H1 (cell line): ENCODE measurements at regions not wholly inside any gene's neighbourhood (a gene's known extent, or its start where the extent isn't known, plus 50 kb on each side); places are given as distances from the start of the nearest gene placed in this dataset.
A peak's percentile ranks its signal among the peaks of the same experiment; 100 is the strongest.

ENCODE experiments used
- CTCF ChIA-PET: fragments of 300-600 bp; sonication (Branson Sonifier 250); formaldehyde crosslinking; loops from one replicate; lab custom pipeline; 2021; ENCODE audit not compliant: partially characterized antibody; lab: Charles Lee
- POLR2A ChIA-PET: fragments of 300-600 bp; sonication (Branson Sonifier 250); formaldehyde crosslinking; loops from one replicate; lab custom pipeline; 2021; ENCODE audit warnings: inconsistent platforms; ENCODE audit not compliant: partially characterized antibody; lab: Charles Lee
- DNase-seq, 2 experiments: peaks; one replicate each; pipeline versions ENCODE4 v3.0.0 to v3.0.0-alpha.2; 2010 to 2022; ENCODE audit warnings: low spot score in 2 of 2, low read depth in 1 of 2, mixed read lengths in 1 of 2
- FAIRE-seq: peaks from 2 replicates; lab custom pipeline; 2011; peaks lifted over from hg19 to GRCh38; lab: Jason Lieb, UNC
- H2AFZ ChIP-seq: 2 replicates; pipeline ENCODE4 v1.8.1; 2012; ENCODE audit warnings: low read length, inconsistent platforms
- H2AK5ac ChIP-seq: 2 replicates; pipeline ENCODE4 v1.6.1; 2013; ENCODE audit warnings: low read depth, low read length
- H2BK120ac ChIP-seq: replicated peaks from 2 replicates; pipeline ENCODE3; 2013; ENCODE audit warnings: low read depth, low read length, inconsistent platforms
- H2BK12ac ChIP-seq: 2 replicates; pipeline ENCODE4 v1.6.1; 2013; ENCODE audit warnings: low read depth, low read length
- H2BK15ac ChIP-seq: 2 replicates; pipeline ENCODE4 v1.6.1; 2013; ENCODE audit warnings: low read length
- H2BK20ac ChIP-seq: 2 replicates; pipeline ENCODE4 v1.6.1; 2013; ENCODE audit warnings: low read length
- H2BK5ac ChIP-seq: 2 replicates; pipeline ENCODE4 v1.6.1; 2013; ENCODE audit warnings: low read depth, low read length
- H3K14ac ChIP-seq: 2 replicates; pipeline ENCODE4 v1.6.1; 2013; ENCODE audit warnings: inconsistent platforms; ENCODE audit not compliant: insufficient read length
- H3K18ac ChIP-seq: 2 replicates; pipeline ENCODE4 v1.6.1; 2013; ENCODE audit warnings: low read length; ENCODE audit errors: extremely low read depth
- H3K23ac ChIP-seq: 2 replicates; pipeline ENCODE4 v1.6.1; 2013; ENCODE audit warnings: inconsistent platforms; ENCODE audit not compliant: insufficient read length
- H3K23me2 ChIP-seq: 2 replicates; pipeline ENCODE4 v1.6.1; 2013; ENCODE audit warnings: low read depth, low read length
- H3K27ac ChIP-seq: 2 replicates; pipeline ENCODE4 v1.6.1; 2011; ENCODE audit warnings: low read depth, low read length, inconsistent platforms
- H3K27me3 ChIP-seq, 4 experiments: replicated peaks in 1 of 4; 1 replicate in 1 of 4; 2 replicates in 3 of 4; pipeline versions ENCODE4 v1.6.1 to v1.8.1; 2011 to 2013; ENCODE audit warnings: low read length in 3 of 4, mild to moderate bottlenecking in 3 of 4, inconsistent platforms in 2 of 4, mixed read lengths in 2 of 4, moderate library complexity in 1 of 4; ENCODE audit not compliant: control insufficient read depth in 3 of 4, insufficient read depth in 3 of 4; ENCODE audit errors: extremely low read depth in 1 of 4
- H3K36me3 ChIP-seq, 4 experiments: 2 replicates each; pipeline versions ENCODE4 v1.6.1 to v1.8.1; 2011 to 2013; ENCODE audit warnings: mild to moderate bottlenecking in 4 of 4, low read length in 3 of 4, moderate library complexity in 2 of 4, control low read depth in 1 of 4, inconsistent platforms in 1 of 4; ENCODE audit not compliant: insufficient read depth in 4 of 4, control insufficient read depth in 2 of 4
- H3K4ac ChIP-seq: replicated peaks from 2 replicates; pipeline ENCODE3; 2013; ENCODE audit warnings: low read length, low read depth, mixed read lengths, inconsistent platforms; ENCODE audit not compliant: insufficient read length
- H3K4me1 ChIP-seq, 4 experiments: replicated peaks in 1 of 4; 1 replicate in 1 of 4; 2 replicates in 3 of 4; pipeline versions ENCODE4 v1.6.1 to v1.8.1; 2011 to 2013; ENCODE audit warnings: low read length in 3 of 4, inconsistent platforms in 2 of 4, mixed read lengths in 1 of 4; ENCODE audit not compliant: insufficient read depth in 4 of 4, control insufficient read depth in 3 of 4
- H3K4me2 ChIP-seq, 2 experiments: 2 replicates each; pipeline versions ENCODE4 v1.6.1 to v1.8.1; 2011 to 2013; ENCODE audit warnings: low read depth in 2 of 2, low read length in 2 of 2, control low read depth in 1 of 2, inconsistent platforms in 1 of 2, mild to moderate bottlenecking in 1 of 2; ENCODE audit not compliant: insufficient read depth in 1 of 2
- H3K4me3 ChIP-seq, 4 experiments: fragments of 200-600, 300-600 bp in 1 of 4; sonication (generic), shearing (Covaris generic), sonication (Bioruptor Twin) in 1 of 4; 2 replicates each; pipeline versions ENCODE4 v1.5.1 to v1.8.1; 2011 to 2016; ENCODE audit warnings: low read length in 4 of 4, low read depth in 3 of 4, control low read depth in 2 of 4, inconsistent platforms in 2 of 4, mild to moderate bottlenecking in 2 of 4, mixed read lengths in 1 of 4, moderate library complexity in 1 of 4; ENCODE audit not compliant: insufficient read depth in 2 of 4; ENCODE audit errors: extremely low read depth in 1 of 4
- H3K56ac ChIP-seq: replicated peaks from 2 replicates; pipeline ENCODE3; 2013; ENCODE audit warnings: low read depth, mild to moderate bottlenecking, mixed read lengths, low read length, inconsistent platforms; ENCODE audit not compliant: insufficient read length
- H3K79me1 ChIP-seq: 2 replicates; pipeline ENCODE4 v1.6.1; 2013; ENCODE audit warnings: low read depth, low read length, control low read depth
- H3K79me2 ChIP-seq, 2 experiments: 2 replicates each; pipeline versions ENCODE4 v1.6.1 to v1.8.1; 2012 to 2013; ENCODE audit warnings: low read length in 2 of 2, mild to moderate bottlenecking in 2 of 2, inconsistent platforms in 1 of 2; ENCODE audit not compliant: insufficient read depth in 2 of 2, control insufficient read depth in 1 of 2
- H3K9ac ChIP-seq, 4 experiments: replicated peaks in 1 of 4; 1 replicate in 1 of 4; 2 replicates in 3 of 4; pipeline versions ENCODE4 v1.6.1 to v1.8.1; 2011 to 2013; ENCODE audit warnings: low read depth in 3 of 4, low read length in 3 of 4, control low read depth in 2 of 4, mild to moderate bottlenecking in 2 of 4, moderate library complexity in 2 of 4, inconsistent platforms in 1 of 4; ENCODE audit errors: extremely low read depth in 1 of 4
- H3K9me3 ChIP-seq, 2 experiments: 2 replicates each; pipeline versions ENCODE4 v1.6.1 to v1.8.1; 2012 to 2013; ENCODE audit warnings: mild to moderate bottlenecking in 2 of 2, moderate library complexity in 2 of 2, control low read depth in 1 of 2, inconsistent platforms in 1 of 2, low read depth in 1 of 2, low read length in 1 of 2, mixed read lengths in 1 of 2; ENCODE audit not compliant: insufficient read depth in 2 of 2
- H4K20me1 ChIP-seq, 2 experiments: replicated peaks in 1 of 2; 2 replicates each; pipeline versions ENCODE3 to v1.8.1; 2011 to 2013; ENCODE audit warnings: inconsistent platforms in 2 of 2, low read length in 2 of 2, mild to moderate bottlenecking in 1 of 2; ENCODE audit not compliant: insufficient read depth in 2 of 2, control insufficient read depth in 1 of 2
- H4K5ac ChIP-seq: 2 replicates; pipeline ENCODE4 v1.6.1; 2013; ENCODE audit warnings: low read length, low read depth, mixed read lengths, inconsistent platforms; ENCODE audit not compliant: insufficient read length
- H4K8ac ChIP-seq: 2 replicates; pipeline ENCODE4 v1.8.0; 2013; ENCODE audit warnings: mild to moderate bottlenecking, moderate library complexity, low read length, inconsistent platforms; ENCODE audit not compliant: insufficient read depth; ENCODE audit errors: extremely low read depth
- H4K91ac ChIP-seq: replicated peaks from 2 replicates; pipeline ENCODE3; 2013; ENCODE audit warnings: low read length, mixed read lengths, inconsistent platforms; ENCODE audit not compliant: insufficient read length
- BACH1 ChIP-seq: IDR thresholded peaks from 2 replicates; pipeline ENCODE4 v1.6.1; 2012; ENCODE audit warnings: low read length, improper control_type of control experiment
- USF2 ChIP-seq: IDR thresholded peaks from 2 replicates; pipeline ENCODE4 v1.6.1; 2011; ENCODE audit warnings: low read length, improper control_type of control experiment
- WGBS, 2 experiments: shearing (Covaris generic) in 1 of 2; methylation state at CpG; one replicate each; pipeline versions ENCODE4 v1.1.6 to v1.1.7; 2013 to 2015; ENCODE audit warnings: low lambda C conversion rate in 2 of 2, mixed read lengths in 2 of 2, inconsistent platforms in 1 of 2, low coverage in 1 of 2, missing lambda C conversion rate in 1 of 2; ENCODE audit not compliant: insufficient replicate concordance in 2 of 2, insufficient coverage in 1 of 2, insufficient read length in 1 of 2; ENCODE audit errors: extremely low coverage in 1 of 2, missing lambda C conversion rate in 1 of 2; 5-methylcytosine and 5-hydroxymethylcytosine counted together

GRCh38 chr3:159058859-159059258 is 257.0 kb downstream of the MFSD1 start:
- ChIA-PET POLR2A (no interaction called here), CTCF (interaction anchor here (1.1 to 1.7 kb wide), 4 partner anchors 15 to 145 kb away, joined by 3 to 6 read pairs (median 4); no protein-coding TSS in a partner anchor)
- Histone ChIP-seq H2BK5ac (no peak overlapping the region), H4K20me1 (peaks cover 0 to 2% of the 10 kb centered on the region in 2 experiments), H3K23ac (no peak overlapping the region), H4K5ac (no peak overlapping the region), H3K4me3 (no peak overlapping the region), H2BK20ac (no peak overlapping the region), H3K27ac (no peak overlapping the region), H2BK12ac (no peak overlapping the region), H3K4ac (no peak overlapping the region), H3K18ac (no peak overlapping the region), H3K4me2 (no peak overlapping the region), H2BK15ac (no peak overlapping the region), H3K23me2 (no peaks in the 10 kb centered on the region), H3K79me1 (no peaks in the 10 kb centered on the region), H4K91ac (no peak overlapping the region), H3K4me1 (peaks cover 0 to 2% (median 0%) of the 10 kb centered on the region in 4 experiments; a peak in 1 of 7 replicates), H3K9ac (no peak overlapping the region), H2AFZ (peak overlapping the region; percentile 98; the same call in 1 of the 2 replicates), H4K8ac (no peak overlapping the region), H3K14ac (no peak overlapping the region), H3K36me3 (no peaks in the 10 kb centered on the region), H3K27me3 (no peaks in the 10 kb centered on the region), H3K9me3 (no peaks in the 10 kb centered on the region), H2BK120ac (no peak overlapping the region), H2AK5ac (no peak overlapping the region), H3K79me2 (no peaks in the 10 kb centered on the region), H3K56ac (no peak overlapping the region)
- TF ChIP-seq BACH1 (no peak), USF2 (0 out of 2 replicates have a peak, but pooled peaks have one; percentile 12)
- no peak for FAIRE-seq
- WGBS, 2 experiments, result 88% methylated on average over 3 of the region's 3 CpGs; no CpG with 5 or more reads in 1 of the 2 experiments
- DNase-seq, result no peak
